ENCODE measurements at regions not wholly inside any gene's neighbourhood (a gene's known extent, or its start where the extent isn't known, plus 50 kb on each side); places are given as distances from the start of the nearest gene placed in this dataset.

DNA sequence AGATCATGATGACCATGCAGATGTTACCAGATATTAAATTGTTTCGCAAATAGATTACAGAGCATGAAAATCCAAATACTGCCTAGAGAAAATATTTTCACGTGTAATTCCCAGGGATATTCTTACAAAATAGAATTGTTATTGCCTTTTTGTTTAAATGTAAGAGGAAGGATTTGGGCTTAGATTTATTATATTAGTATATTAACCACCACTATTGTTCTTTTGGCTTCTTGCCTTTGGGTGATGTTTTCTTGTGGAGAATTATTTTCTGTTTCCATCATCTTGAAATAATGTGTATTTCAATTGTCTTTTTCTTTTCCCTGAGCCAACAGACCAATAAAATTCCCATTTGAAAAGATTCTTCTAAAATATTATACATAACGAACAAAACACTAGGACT lies 109.7 kb upstream of the NUDT7 start:
- TF ChIP-seq, protein P1, sequence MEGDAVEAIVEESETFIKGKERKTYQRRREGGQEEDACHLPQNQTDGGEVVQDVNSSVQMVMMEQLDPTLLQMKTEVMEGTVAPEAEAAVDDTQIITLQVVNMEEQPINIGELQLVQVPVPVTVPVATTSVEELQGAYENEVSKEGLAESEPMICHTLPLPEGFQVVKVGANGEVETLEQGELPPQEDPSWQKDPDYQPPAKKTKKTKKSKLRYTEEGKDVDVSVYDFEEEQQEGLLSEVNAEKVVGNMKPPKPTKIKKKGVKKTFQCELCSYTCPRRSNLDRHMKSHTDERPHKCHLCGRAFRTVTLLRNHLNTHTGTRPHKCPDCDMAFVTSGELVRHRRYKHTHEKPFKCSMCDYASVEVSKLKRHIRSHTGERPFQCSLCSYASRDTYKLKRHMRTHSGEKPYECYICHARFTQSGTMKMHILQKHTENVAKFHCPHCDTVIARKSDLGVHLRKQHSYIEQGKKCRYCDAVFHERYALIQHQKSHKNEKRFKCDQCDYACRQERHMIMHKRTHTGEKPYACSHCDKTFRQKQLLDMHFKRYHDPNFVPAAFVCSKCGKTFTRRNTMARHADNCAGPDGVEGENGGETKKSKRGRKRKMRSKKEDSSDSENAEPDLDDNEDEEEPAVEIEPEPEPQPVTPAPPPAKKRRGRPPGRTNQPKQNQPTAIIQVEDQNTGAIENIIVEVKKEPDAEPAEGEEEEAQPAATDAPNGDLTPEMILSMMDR (conservative IDR thresholded peaks at IDR 0.05): no peak
- H3K27ac ChIP-seq: no peak overlapping the region

DNA sequence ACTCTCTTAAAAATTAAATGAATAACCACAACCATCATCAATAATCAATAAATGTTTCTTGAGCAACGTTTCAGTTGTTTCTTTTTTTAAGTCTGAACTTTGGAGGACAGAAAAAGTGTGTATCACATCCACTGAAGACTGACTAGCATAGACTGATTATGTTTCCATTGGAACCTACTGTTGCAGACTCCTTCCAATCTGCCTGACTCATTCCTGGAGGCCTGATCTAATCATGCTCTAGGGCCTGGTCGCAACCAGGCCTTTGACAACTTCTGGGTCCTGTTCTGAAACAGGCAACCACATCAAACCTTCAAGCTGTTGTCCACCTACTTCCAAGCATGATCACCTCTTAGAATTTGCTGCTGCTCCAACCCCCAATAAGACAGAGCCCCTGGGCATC lies 109.2 kb upstream of the NUDT7 start:
- TF ChIP-seq, protein P1 (conservative IDR thresholded peaks at IDR 0.05): no peak
- no peak overlapping the region for H3K27ac ChIP-seq

DNA sequence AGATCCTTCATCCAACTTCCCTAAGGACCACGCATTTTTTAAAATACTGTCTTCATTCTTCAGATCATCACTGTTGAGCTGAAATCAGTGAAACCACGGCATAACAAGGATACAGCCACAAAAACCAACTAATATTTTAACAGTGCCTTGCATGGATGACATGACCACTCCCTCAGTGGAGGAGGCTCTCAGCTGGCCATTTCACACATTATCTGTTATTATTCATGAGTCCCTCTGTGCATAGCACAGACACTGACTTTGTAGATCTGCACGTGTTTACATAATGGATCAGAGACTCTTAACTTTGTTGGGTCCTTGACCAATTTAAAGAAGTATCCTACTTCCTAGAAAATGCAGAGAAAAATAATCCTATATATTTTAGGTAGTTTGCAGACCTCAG lies 104.8 kb upstream of the NUDT7 start:
- TF ChIP-seq, protein P1 (conservative IDR thresholded peaks at IDR 0.05): no peak
- no peak overlapping the region for H3K27ac ChIP-seq

DNA sequence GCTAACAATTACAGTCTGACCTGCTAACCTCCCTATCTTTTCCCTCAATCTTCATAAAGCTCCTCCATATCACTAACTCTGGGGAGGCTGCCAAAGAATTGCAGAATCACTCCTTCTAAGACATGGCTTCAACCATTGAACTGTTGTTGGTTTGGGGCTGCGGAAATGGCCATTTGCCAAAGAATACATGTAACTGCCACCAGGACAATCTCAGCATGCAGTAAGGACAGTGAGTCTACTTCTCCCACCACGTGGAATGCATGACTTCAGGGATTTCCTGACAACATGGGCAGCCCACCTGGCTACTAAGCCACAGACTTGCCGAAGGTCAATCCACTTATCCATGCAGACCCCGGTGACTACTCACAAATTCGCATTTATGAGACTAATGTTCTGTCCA lies 104.3 kb upstream of the NUDT7 start:
- TF ChIP-seq, protein P1 (conservative IDR thresholded peaks at IDR 0.05): no peak
- no peak overlapping the region for H3K27ac ChIP-seq

DNA sequence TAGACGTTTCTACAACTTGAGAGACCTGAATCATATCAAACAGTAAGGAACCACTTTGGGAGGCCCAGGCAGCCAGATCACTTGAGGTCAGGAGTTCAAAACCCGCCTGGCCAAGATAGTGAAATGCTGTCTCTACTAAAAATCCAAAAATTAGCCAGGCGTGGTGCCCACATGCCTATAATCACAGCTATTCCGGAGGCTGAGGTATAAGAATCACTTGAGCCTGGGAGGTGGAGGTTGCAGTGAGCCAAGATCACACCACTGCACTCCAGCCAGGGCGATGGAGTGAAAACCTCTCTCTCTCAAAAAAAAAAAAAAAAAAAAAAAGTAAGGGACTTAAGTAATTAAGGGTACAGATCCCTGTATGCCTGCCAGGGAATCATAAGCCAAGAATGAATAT lies 103.4 kb upstream of the NUDT7 start:
- H3K27ac ChIP-seq: no peak overlapping the region
- TF ChIP-seq, protein P1 (conservative IDR thresholded peaks at IDR 0.05): no peak

DNA sequence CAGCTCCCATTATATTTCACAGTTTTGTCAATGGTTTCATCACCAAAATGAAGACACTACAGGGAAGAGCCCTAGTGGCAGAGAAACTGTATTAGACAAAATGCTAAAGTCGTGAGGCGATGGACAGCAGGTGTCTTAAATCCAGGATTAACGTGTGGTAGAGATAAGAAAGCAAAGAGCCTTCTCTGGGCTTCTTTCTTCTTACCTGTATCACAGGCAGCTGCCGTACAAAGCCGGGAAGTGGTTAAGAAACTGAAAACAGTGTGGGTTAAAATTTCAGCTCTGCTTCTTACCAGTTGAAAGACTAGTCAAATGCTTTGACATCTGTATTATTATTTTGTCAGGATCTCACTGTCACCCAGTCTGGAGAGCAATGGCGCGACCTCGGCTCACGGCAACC lies 98.2 kb upstream of the NUDT7 start:
- TF ChIP-seq, protein P1 (conservative IDR thresholded peaks at IDR 0.05): no peak
- H3K27ac ChIP-seq: no peak overlapping the region

DNA sequence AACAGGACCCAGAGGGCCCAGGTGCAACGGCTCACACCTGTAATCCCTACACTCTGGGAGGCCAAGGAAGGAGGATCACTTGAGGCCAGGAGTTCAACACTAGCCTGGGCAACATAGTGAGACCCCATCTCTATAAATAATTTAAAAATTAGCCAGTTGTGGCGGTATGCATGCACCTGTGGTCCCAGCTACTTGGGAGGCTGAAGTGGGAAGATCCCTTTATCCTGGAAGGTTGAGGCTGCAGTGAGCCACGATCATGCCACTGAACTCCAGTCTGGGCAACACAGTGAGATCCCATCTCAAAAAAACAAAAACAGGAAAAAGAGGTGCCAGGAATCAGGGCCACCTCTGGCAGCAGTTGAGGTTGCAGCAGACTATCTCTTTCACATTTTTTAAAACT lies 85.7 kb upstream of the NUDT7 start:
- TF ChIP-seq, protein P1 (conservative IDR thresholded peaks at IDR 0.05): no peak
- no peak overlapping the region for H3K27ac ChIP-seq

DNA sequence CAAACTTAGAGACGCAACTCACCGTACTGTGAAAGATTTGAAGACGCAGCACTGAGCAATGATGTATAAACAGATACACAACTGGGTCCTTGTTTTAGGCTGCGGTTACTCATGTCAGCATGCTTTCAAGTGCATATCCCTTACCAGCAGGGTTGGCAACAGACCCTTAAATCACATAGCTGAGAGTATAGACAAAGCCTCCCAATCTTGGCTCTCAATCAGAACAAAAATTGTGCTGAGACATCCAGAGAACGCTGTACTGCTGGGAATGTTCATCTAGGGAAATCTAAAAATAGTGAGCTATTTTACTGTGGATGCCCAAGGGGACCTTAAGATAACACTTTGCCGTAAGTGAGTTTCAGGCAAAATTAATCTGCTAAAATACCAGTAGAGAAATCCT lies 84.4 kb upstream of the NUDT7 start:
- H3K27ac ChIP-seq: no peak overlapping the region
- TF ChIP-seq, protein P1 (conservative IDR thresholded peaks at IDR 0.05): no peak
